Type B pancreatic cell (in vitro differentiated cells): ENCODE measurements at regions not wholly inside any gene's neighbourhood (a gene's known extent, or its start where the extent isn't known, plus 50 kb on each side); places are given as distances from the start of the nearest gene placed in this dataset.

Experiments
- DNase-seq: peaks from one replicate; pipeline ENCODE4 v3.0.0; 2021; ENCODE audit warnings: mixed read lengths; ENCODE audit not compliant: unreplicated experiment; ENCODE audit errors: extremely low spot score
- H3K27ac Mint-ChIP-seq: 2 replicates; pipeline ENCODE4 v1.8.0; 2021; ENCODE audit warnings: mild to moderate bottlenecking, mixed read lengths
- H3K27me3 Mint-ChIP-seq: 2 replicates; pipeline ENCODE4 v1.8.0; 2021; ENCODE audit warnings: mixed read lengths
- H3K36me3 Mint-ChIP-seq: 2 replicates; pipeline ENCODE4 v1.8.0; 2021; ENCODE audit warnings: mixed read lengths
- H3K4me1 Mint-ChIP-seq: one replicate; pipeline ENCODE4 v1.8.0; 2021; ENCODE audit warnings: mixed read lengths; ENCODE audit not compliant: unreplicated experiment
- H3K4me3 Mint-ChIP-seq: 2 replicates; pipeline ENCODE4 v1.8.0; 2021; ENCODE audit warnings: mild to moderate bottlenecking, mixed read lengths
- H3K9me3 Mint-ChIP-seq: 2 replicates; pipeline ENCODE4 v1.8.0; 2021; ENCODE audit warnings: mixed read lengths
- CTCF ChIP-seq: fragments of 200-600 bp; sonication (generic); conservative IDR thresholded peaks from 2 replicates; pipeline ENCODE4 v1.5.0; 2021; ENCODE audit warnings: antibody characterized with exemption, mild to moderate bottlenecking

- Mint-ChIP-seq H3K27me3 (peaks cover 4% of the 10 kb centered on the region), H3K4me3 (no peak overlapping the region), H3K9me3 (no peaks in the 10 kb centered on the region), H3K36me3 (no peaks in the 10 kb centered on the region), H3K27ac (no peak overlapping the region), H3K4me1 (no peaks in the 10 kb centered on the region)
- no peak for DNase-seq
- no peak for TF ChIP-seq CTCF
Measured at GRCh38 chr3:68648494-68648893, 283.9 kb downstream of the TAFA4 start.

GRCh38 chr3:68631850-68632545 is 300.3 kb downstream of the TAFA4 start:
- peaks cover 5% of the 10 kb centered on the region for H3K4me1 Mint-ChIP-seq
- no peaks in the 10 kb centered on the region for H3K36me3 Mint-ChIP-seq
- H3K27ac Mint-ChIP-seq: no peak overlapping the region
- no peaks in the 10 kb centered on the region for H3K9me3 Mint-ChIP-seq
- H3K4me3 Mint-ChIP-seq: no peak overlapping the region
- TF ChIP-seq CTCF: no peak
- DNase-seq: no peak
- H3K27me3 Mint-ChIP-seq: peaks cover 16% of the 10 kb centered on the region

- H3K4me3 Mint-ChIP-seq: no peak overlapping the region
- DNase-seq: no peak
- H3K4me1 Mint-ChIP-seq: no peaks in the 10 kb centered on the region
- no peak for TF ChIP-seq CTCF
- peaks cover 12% of the 10 kb centered on the region for H3K27me3 Mint-ChIP-seq
- H3K27ac Mint-ChIP-seq: no peak overlapping the region
- H3K9me3 Mint-ChIP-seq: peaks cover 14% of the 10 kb centered on the region
- no peaks in the 10 kb centered on the region for H3K36me3 Mint-ChIP-seq
Measured at GRCh38 chr3:68620211-68620610, 312.1 kb downstream of the TAFA4 start.

GRCh38 chr3:68614087-68614486 is 318.3 kb downstream of the TAFA4 start:
- DNase-seq: no peak
- peaks cover 11% of the 10 kb centered on the region for H3K27me3 Mint-ChIP-seq

GRCh38 chr3:68571321-68571720 is 361.0 kb downstream of the TAFA4 start:
- no peak for DNase-seq
- Mint-ChIP-seq H3K4me1 (no peaks in the 10 kb centered on the region), H3K27ac (no peak overlapping the region), H3K4me3 (no peak overlapping the region), H3K27me3 (peaks cover 11% of the 10 kb centered on the region), H3K9me3 (no peaks in the 10 kb centered on the region), H3K36me3 (no peaks in the 10 kb centered on the region)
- TF ChIP-seq CTCF: no peak

More at GRCh38 chr3:68614087-68614486, 318.3 kb downstream of the TAFA4 start:
- H3K27ac Mint-ChIP-seq: no peak overlapping the region
- no peaks in the 10 kb centered on the region for H3K36me3 Mint-ChIP-seq
- no peak overlapping the region for H3K4me3 Mint-ChIP-seq
- H3K9me3 Mint-ChIP-seq: peaks cover 7% of the 10 kb centered on the region
- TF ChIP-seq CTCF: no peak
- no peaks in the 10 kb centered on the region for H3K4me1 Mint-ChIP-seq

- Mint-ChIP-seq H3K9me3 (no peaks in the 10 kb centered on the region), H3K4me1 (no peaks in the 10 kb centered on the region), H3K4me3 (no peak overlapping the region), H3K27me3 (peaks cover 2% of the 10 kb centered on the region), H3K27ac (no peak overlapping the region), H3K36me3 (no peaks in the 10 kb centered on the region)
- TF ChIP-seq CTCF: no peak
- DNase-seq: no peak
Measured at GRCh38 chr3:68560728-68561127, 371.6 kb downstream of the TAFA4 start.
